Epithelial cell of proximal tubule (primary cell): ENCODE measurements at regions not wholly inside any gene's neighbourhood (a gene's known extent, or its start where the extent isn't known, plus 50 kb on each side); places are given as distances from the start of the nearest gene placed in this dataset.
"Not testable (repeated sequence)": the region's sequence is repeated elsewhere in the genome, so short reads cannot be mapped to it uniquely, and the experiment has no call there.

ENCODE experiments used
- DNase-seq: peaks from one replicate; pipeline ENCODE4 v3.0.0-alpha.2; 2011; ENCODE audit warnings: low read depth
- H3K4me3 ChIP-seq: 2 replicates; pipeline ENCODE4 v1.5.1; 2011; ENCODE audit warnings: low read depth, mild to moderate bottlenecking, low read length
- CTCF ChIP-seq: conservative IDR thresholded peaks from 2 replicates; pipeline ENCODE4 v1.5.1; 2012; ENCODE audit warnings: low read depth, mild to moderate bottlenecking, low read length

- no peak for DNase-seq
- H3K4me3 ChIP-seq: no peak overlapping the region
- no peak for TF ChIP-seq CTCF
These were observed 121.7 kb upstream of the HAND2 start for GRCh38 chr4:173651651-173652282.

- no peak for DNase-seq
- no peak overlapping the region for H3K4me3 ChIP-seq
- TF ChIP-seq CTCF: no peak
These were observed 117.9 kb upstream of the HAND2 start for GRCh38 chr4:173647902-173648301.

GRCh38 chr4:173642509-173642908 lies 112.5 kb upstream of the HAND2 start:
- no peak for TF ChIP-seq CTCF
- H3K4me3 ChIP-seq: no peak overlapping the region
- DNase-seq: no peak

- no peak for TF ChIP-seq CTCF
- no peak overlapping the region for H3K4me3 ChIP-seq
- no peak for DNase-seq
These were observed 105.4 kb upstream of the HAND2 start for GRCh38 chr4:173635395-173635794.

- TF ChIP-seq CTCF: no peak
- H3K4me3 ChIP-seq: no peak overlapping the region
- DNase-seq: no peak
These were observed 96.2 kb upstream of the HAND2 start for GRCh38 chr4:173626277-173626676.

- H3K4me3 ChIP-seq, DNase-seq: not testable (repeated sequence)
These were observed 88.6 kb upstream of the HAND2 start for GRCh38 chr4:173618648-173619047.

GRCh38 chr4:173609158-173609557 lies 79.1 kb upstream of the HAND2 start:
- no peak for DNase-seq
- no peak for TF ChIP-seq CTCF
- no peak overlapping the region for H3K4me3 ChIP-seq

GRCh38 chr4:173608632-173609031 lies 78.6 kb upstream of the HAND2 start:
- not testable (repeated sequence) for H3K4me3 ChIP-seq, DNase-seq
